ENCODE measurements at regions not wholly inside any gene's neighbourhood (a gene's known extent, or its start where the extent isn't known, plus 50 kb on each side); places are given as distances from the start of the nearest gene placed in this dataset.

- Histone ChIP-seq H3K27me3 (ENCODE audit: control insufficient read depth in 3 of 3, insufficient read depth in 3 of 3, low read depth in 1 of 3, low read length in 3 of 3) (no peaks in the 10 kb centered on the region), H2BK12ac (ENCODE audit: low read length) (no peak overlapping the region), H2AFZ (ENCODE audit: low read length) (no peak overlapping the region), H3K4ac (ENCODE audit: low read length) (no peak overlapping the region), H4K91ac (ENCODE audit: low read depth, low read length, poor library complexity) (no peak overlapping the region), H3K9ac (ENCODE audit: low read depth, low read length, poor library complexity) (no peak overlapping the region), H3K18ac (ENCODE audit: low read length) (no peak overlapping the region), H3K4me1 (ENCODE audit: control insufficient read depth in 2 of 2, insufficient read depth in 1 of 2, low read depth in 1 of 2, low read length in 2 of 2) (peaks cover 5 to 6% of the 10 kb centered on the region in 2 donors), H3K14ac (ENCODE audit: low read length) (no peak overlapping the region), H2BK5ac (ENCODE audit: low read length) (no peak overlapping the region), H2AK5ac (ENCODE audit: low read depth, low read length) (no peak overlapping the region), H3K23ac (ENCODE audit: low read depth, low read length, poor library complexity) (no peak overlapping the region), H3K4me2 (ENCODE audit: insufficient read depth, low read length, poor library complexity, severe bottlenecking) (no peak overlapping the region), H2BK120ac (ENCODE audit: low read depth, low read length) (no peak overlapping the region), H3K79me1 (ENCODE audit: low read depth, low read length) (no peaks in the 10 kb centered on the region), H3K4me3 (ENCODE audit: low read length in 2 of 2) (no peak overlapping the region), H3K36me3 (replicated peaks in 1 of 2; ENCODE audit: control insufficient read depth in 2 of 2, insufficient read depth in 2 of 2, low read length in 2 of 2) (no peaks in the 10 kb centered on the region), H3K27ac (replicated peaks; ENCODE audit: low read length) (no peak overlapping the region), H4K8ac (ENCODE audit: low read depth, low read length) (no peak overlapping the region), H3K9me3 (replicated peaks in 1 of 2; ENCODE audit: control insufficient read depth in 2 of 2, insufficient read depth in 1 of 2, low read depth in 1 of 2, low read length in 2 of 2) (peaks cover 0 to 3% of the 10 kb centered on the region in 2 donors), H2BK15ac (ENCODE audit: low read length) (no peak overlapping the region)
- DNase-seq (ENCODE audit: low spot score): no peak
- no CpG with 5 or more reads among the region's 6 CpGs for WGBS, 2 donors (ENCODE audit: extremely low coverage in 2 of 2, insufficient read length in 2 of 2, insufficient replicate concordance in 1 of 2)
Observed at GRCh38 chr4:138887741-138888140, 127.8 kb upstream of the NOCT start.

DNA sequence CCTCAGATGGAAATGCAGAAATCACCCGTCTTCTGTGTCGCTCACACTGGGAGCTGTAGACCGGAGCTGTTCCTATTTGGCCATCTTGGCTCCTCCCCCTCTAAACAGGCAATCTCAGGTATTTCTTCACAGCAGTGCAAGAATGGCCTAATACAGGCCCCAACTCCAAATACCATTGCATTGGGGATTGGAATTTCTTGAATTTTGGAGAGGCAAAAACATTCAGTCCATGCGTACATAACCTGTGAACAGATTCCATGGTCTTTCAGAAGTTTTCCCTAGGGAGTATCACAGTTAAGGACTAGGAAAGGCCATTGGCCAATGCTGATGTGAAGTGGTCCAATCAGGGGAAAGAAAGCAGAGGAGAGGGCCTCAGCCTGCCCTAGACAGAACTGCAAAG, 128.2 kb upstream of the NOCT start:
- H2BK120ac ChIP-seq (ENCODE audit: low read depth, low read length): no peak overlapping the region
- WGBS, 2 donors (ENCODE audit: extremely low coverage in 2 of 2, insufficient read length in 2 of 2, insufficient replicate concordance in 1 of 2): no CpG with 5 or more reads among the region's 4 CpGs
- H2AFZ ChIP-seq (ENCODE audit: low read length): no peak overlapping the region
- H3K4me1 ChIP-seq (ENCODE audit: control insufficient read depth in 2 of 2, insufficient read depth in 1 of 2, low read depth in 1 of 2, low read length in 2 of 2): peaks cover 5 to 6% of the 10 kb centered on the region in 2 donors
- peaks cover 0 to 3% of the 10 kb centered on the region in 2 donors for H3K9me3 ChIP-seq (replicated peaks in 1 of 2; ENCODE audit: control insufficient read depth in 2 of 2, insufficient read depth in 1 of 2, low read depth in 1 of 2, low read length in 2 of 2)
- H3K27me3 ChIP-seq (ENCODE audit: control insufficient read depth in 3 of 3, insufficient read depth in 3 of 3, low read depth in 1 of 3, low read length in 3 of 3): no peaks in the 10 kb centered on the region
- H3K18ac ChIP-seq (ENCODE audit: low read length): no peak overlapping the region
- no peak overlapping the region for H3K4ac ChIP-seq (ENCODE audit: low read length)
- no peak overlapping the region for H2AK5ac ChIP-seq (ENCODE audit: low read depth, low read length)
- no peak overlapping the region for H3K27ac ChIP-seq (replicated peaks; ENCODE audit: low read length)
- no peak overlapping the region for H2BK15ac ChIP-seq (ENCODE audit: low read length)
- H3K23ac ChIP-seq (ENCODE audit: low read depth, low read length, poor library complexity): no peak overlapping the region
- H2BK12ac ChIP-seq (ENCODE audit: low read length): no peak overlapping the region
- H3K4me3 ChIP-seq (ENCODE audit: low read length in 2 of 2): no peak overlapping the region
- no peak overlapping the region for H3K14ac ChIP-seq (ENCODE audit: low read length)
- H3K79me1 ChIP-seq (ENCODE audit: low read depth, low read length): no peaks in the 10 kb centered on the region
- no peak overlapping the region for H3K9ac ChIP-seq (ENCODE audit: low read depth, low read length, poor library complexity)
- no peak overlapping the region for H2BK5ac ChIP-seq (ENCODE audit: low read length)
- H4K8ac ChIP-seq (ENCODE audit: low read depth, low read length): no peak overlapping the region
- DNase-seq (ENCODE audit: low spot score): no peak
- H3K4me2 ChIP-seq (ENCODE audit: insufficient read depth, low read length, poor library complexity, severe bottlenecking): no peak overlapping the region
- no peak overlapping the region for H4K91ac ChIP-seq (ENCODE audit: low read depth, low read length, poor library complexity)
- no peaks in the 10 kb centered on the region for H3K36me3 ChIP-seq (replicated peaks in 1 of 2; ENCODE audit: control insufficient read depth in 2 of 2, insufficient read depth in 2 of 2, low read length in 2 of 2)

DNA sequence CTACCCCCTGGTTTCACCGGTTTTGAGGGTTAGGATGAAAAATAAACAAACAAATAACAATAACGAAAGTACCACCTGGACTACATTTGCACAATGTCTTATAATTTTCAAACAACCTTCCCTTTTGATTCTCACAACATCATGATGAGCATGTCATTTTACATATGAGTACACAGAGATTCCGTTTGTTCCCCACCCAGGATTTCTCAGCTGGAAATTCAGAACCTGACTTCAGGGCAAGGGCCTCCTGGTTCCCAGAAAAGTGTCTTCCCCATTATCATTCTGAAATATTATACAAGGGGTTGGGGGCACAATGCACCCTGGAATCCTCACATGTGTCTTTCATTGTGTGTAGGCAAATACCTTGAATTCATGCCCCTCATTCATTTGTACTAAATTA, 135.8 kb upstream of the NOCT start:
- Histone ChIP-seq H3K36me3 (replicated peaks in 1 of 2; ENCODE audit: control insufficient read depth in 2 of 2, insufficient read depth in 2 of 2, low read length in 2 of 2) (no peaks in the 10 kb centered on the region), H2AK5ac (ENCODE audit: low read depth, low read length) (no peak overlapping the region), H4K8ac (ENCODE audit: low read depth, low read length) (no peak overlapping the region), H3K9ac (ENCODE audit: low read depth, low read length, poor library complexity) (no peak overlapping the region), H3K4me1 (ENCODE audit: control insufficient read depth in 2 of 2, insufficient read depth in 1 of 2, low read depth in 1 of 2, low read length in 2 of 2) (no peaks in the 10 kb centered on the region), H2AFZ (ENCODE audit: low read length) (no peak overlapping the region), H3K4me2 (ENCODE audit: insufficient read depth, low read length, poor library complexity, severe bottlenecking) (no peak overlapping the region), H3K23ac (ENCODE audit: low read depth, low read length, poor library complexity) (no peak overlapping the region), H2BK120ac (ENCODE audit: low read depth, low read length) (no peak overlapping the region), H3K4ac (ENCODE audit: low read length) (no peak overlapping the region), H3K4me3 (ENCODE audit: low read length in 2 of 2) (no peak overlapping the region), H2BK15ac (ENCODE audit: low read length) (no peak overlapping the region), H2BK5ac (ENCODE audit: low read length) (no peak overlapping the region), H3K18ac (ENCODE audit: low read length) (no peak overlapping the region), H3K27ac (replicated peaks; ENCODE audit: low read length) (no peak overlapping the region), H3K14ac (ENCODE audit: low read length) (no peak overlapping the region), H3K9me3 (replicated peaks in 1 of 2; ENCODE audit: control insufficient read depth in 2 of 2, insufficient read depth in 1 of 2, low read depth in 1 of 2, low read length in 2 of 2) (no peaks in the 10 kb centered on the region), H3K79me1 (ENCODE audit: low read depth, low read length) (no peaks in the 10 kb centered on the region), H2BK12ac (ENCODE audit: low read length) (no peak overlapping the region), H4K91ac (ENCODE audit: low read depth, low read length, poor library complexity) (no peak overlapping the region), H3K27me3 (ENCODE audit: control insufficient read depth in 3 of 3, insufficient read depth in 3 of 3, low read depth in 1 of 3, low read length in 3 of 3) (peaks cover 0 to 3% (median 0%) of the 10 kb centered on the region in 3 experiments)
- WGBS, 2 donors (ENCODE audit: extremely low coverage in 2 of 2, insufficient read length in 2 of 2, insufficient replicate concordance in 1 of 2): no CpG with 5 or more reads among the region's 3 CpGs
- DNase-seq (ENCODE audit: low spot score): no peak

DNA sequence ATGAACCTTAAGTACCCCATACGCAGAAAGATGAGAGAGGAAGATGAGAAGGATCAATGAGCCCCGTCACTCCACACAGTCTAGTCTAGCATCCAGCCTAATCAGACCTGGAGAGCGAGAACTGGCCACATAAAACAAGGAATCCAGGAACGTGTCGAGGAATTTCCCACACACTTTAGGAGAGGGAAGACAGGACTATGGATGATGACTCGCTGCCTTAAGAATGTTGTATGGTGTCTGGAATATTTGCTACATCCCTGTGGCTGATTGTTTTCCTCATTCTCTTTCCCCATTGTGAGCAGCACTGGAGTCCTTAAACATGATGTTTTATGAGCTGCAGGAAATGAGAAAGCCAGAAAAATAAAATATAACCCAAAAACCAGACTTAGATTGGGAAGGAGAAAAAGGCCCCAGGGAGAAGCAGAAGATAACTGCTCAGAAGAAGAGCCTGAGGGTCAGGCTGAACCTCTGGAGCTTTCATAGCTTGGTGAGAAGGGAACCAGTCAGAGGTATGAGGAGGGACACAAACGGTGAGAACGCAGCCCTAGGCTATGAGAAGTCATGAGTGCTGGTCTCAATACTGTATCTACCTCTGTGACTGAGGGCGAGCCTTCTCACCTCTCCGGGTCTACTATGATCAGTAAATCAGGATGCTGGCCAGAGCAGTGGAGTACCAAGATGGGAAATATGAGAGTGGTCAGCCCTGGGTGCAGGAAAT, 139.5 kb upstream of the NOCT start:
- WGBS, 2 donors (ENCODE audit: extremely low coverage in 2 of 2, insufficient read length in 2 of 2, insufficient replicate concordance in 1 of 2): no CpG with 5 or more reads among the region's 10 CpGs
- Histone ChIP-seq H2AK5ac (ENCODE audit: low read depth, low read length) (no peak overlapping the region), H3K9ac (ENCODE audit: low read depth, low read length, poor library complexity) (no peak overlapping the region), H3K36me3 (replicated peaks in 1 of 2; ENCODE audit: control insufficient read depth in 2 of 2, insufficient read depth in 2 of 2, low read length in 2 of 2) (no peaks in the 10 kb centered on the region), H2AFZ (ENCODE audit: low read length) (no peak overlapping the region), H3K4ac (ENCODE audit: low read length) (no peak overlapping the region), H2BK15ac (ENCODE audit: low read length) (no peak overlapping the region), H4K8ac (ENCODE audit: low read depth, low read length) (no peak overlapping the region), H3K27me3 (ENCODE audit: control insufficient read depth in 3 of 3, insufficient read depth in 3 of 3, low read depth in 1 of 3, low read length in 3 of 3) (peaks cover 0 to 3% (median 0%) of the 10 kb centered on the region in 3 experiments), H3K9me3 (replicated peaks in 1 of 2; ENCODE audit: control insufficient read depth in 2 of 2, insufficient read depth in 1 of 2, low read depth in 1 of 2, low read length in 2 of 2) (no peaks in the 10 kb centered on the region), H3K4me3 (ENCODE audit: low read length in 2 of 2) (no peak overlapping the region), H3K14ac (ENCODE audit: low read length) (no peak overlapping the region), H3K27ac (replicated peaks; ENCODE audit: low read length) (no peak overlapping the region), H2BK12ac (ENCODE audit: low read length) (no peak overlapping the region), H3K4me1 (ENCODE audit: control insufficient read depth in 2 of 2, insufficient read depth in 1 of 2, low read depth in 1 of 2, low read length in 2 of 2) (peaks cover 0 to 2% of the 10 kb centered on the region in 2 donors), H3K18ac (ENCODE audit: low read length) (no peak overlapping the region), H3K79me1 (ENCODE audit: low read depth, low read length) (no peaks in the 10 kb centered on the region), H2BK120ac (ENCODE audit: low read depth, low read length) (no peak overlapping the region), H3K23ac (ENCODE audit: low read depth, low read length, poor library complexity) (no peak overlapping the region), H2BK5ac (ENCODE audit: low read length) (no peak overlapping the region), H3K4me2 (ENCODE audit: insufficient read depth, low read length, poor library complexity, severe bottlenecking) (no peak overlapping the region), H4K91ac (ENCODE audit: low read depth, low read length, poor library complexity) (no peak overlapping the region)
- DNase-seq (ENCODE audit: low spot score): no peak

Measured in neuronal stem cell (in vitro differentiated cells).